Endothelial cell (in vitro differentiated cells): ENCODE measurements at regions not wholly inside any gene's neighbourhood (a gene's known extent, or its start where the extent isn't known, plus 50 kb on each side); places are given as distances from the start of the nearest gene placed in this dataset.

Experiments used
- DNase-seq: peaks from one replicate; pipeline ENCODE4 v3.0.0; 2021; ENCODE audit warnings: low spot score
- H3K27ac Mint-ChIP-seq: one replicate; pipeline ENCODE4 v1.8.0; 2021; ENCODE audit warnings: mixed read lengths, inconsistent platforms; ENCODE audit not compliant: unreplicated experiment
- H3K27me3 Mint-ChIP-seq: one replicate; pipeline ENCODE4 v1.8.0; 2021; ENCODE audit warnings: mild to moderate bottlenecking, moderate library complexity, mixed read lengths, inconsistent platforms; ENCODE audit not compliant: unreplicated experiment
- H3K36me3 Mint-ChIP-seq: one replicate; pipeline ENCODE4 v1.8.0; 2021; ENCODE audit warnings: mild to moderate bottlenecking, low read depth, mixed read lengths, inconsistent platforms; ENCODE audit not compliant: unreplicated experiment
- H3K4me1 Mint-ChIP-seq: one replicate; pipeline ENCODE4 v1.8.0; 2021; ENCODE audit warnings: mild to moderate bottlenecking, mixed read lengths, inconsistent platforms; ENCODE audit not compliant: unreplicated experiment
- H3K4me3 Mint-ChIP-seq: one replicate; pipeline ENCODE4 v1.8.0; 2021; ENCODE audit warnings: mild to moderate bottlenecking, mixed read lengths, inconsistent platforms; ENCODE audit not compliant: unreplicated experiment
- H3K9me3 Mint-ChIP-seq: one replicate; pipeline ENCODE4 v1.8.0; 2021; ENCODE audit warnings: mixed read lengths, inconsistent platforms; ENCODE audit not compliant: unreplicated experiment
- CTCF ChIP-seq: fragments of 200-600 bp; sonication (generic); IDR thresholded peaks from one replicate; pipeline ENCODE4 v1.5.0; 2021; ENCODE audit warnings: antibody characterized with exemption; ENCODE audit not compliant: unreplicated experiment

- H3K4me1 Mint-ChIP-seq, result no peaks in the 10 kb centered on the region
- no peak for TF ChIP-seq CTCF
These were observed 121.7 kb upstream of the TPM1 start for GRCh38 chr15:62920682-62921502.

GRCh38 chr15:62922514-62922913 lies 120.0 kb upstream of the TPM1 start:
- no peaks in the 10 kb centered on the region for H3K36me3 Mint-ChIP-seq
- H3K4me1 Mint-ChIP-seq, result no peaks in the 10 kb centered on the region
- DNase-seq, result no peak
- no peaks in the 10 kb centered on the region for H3K9me3 Mint-ChIP-seq
- no peak overlapping the region for H3K27ac Mint-ChIP-seq
- no peak for TF ChIP-seq CTCF
- H3K4me3 Mint-ChIP-seq, result no peak overlapping the region
- H3K27me3 Mint-ChIP-seq, result peaks cover 3% of the 10 kb centered on the region

More at GRCh38 chr15:62920682-62921502, 121.7 kb upstream of the TPM1 start:
- Mint-ChIP-seq H3K9me3 (no peaks in the 10 kb centered on the region), H3K27ac (no peak overlapping the region), H3K27me3 (peaks cover 2% of the 10 kb centered on the region), H3K36me3 (no peaks in the 10 kb centered on the region), H3K4me3 (no peak overlapping the region)
- no peak for DNase-seq

GRCh38 chr15:62925875-62926274 lies 116.7 kb upstream of the TPM1 start:
- H3K4me3 Mint-ChIP-seq, result no peak overlapping the region
- no peaks in the 10 kb centered on the region for H3K36me3 Mint-ChIP-seq
- no peaks in the 10 kb centered on the region for H3K9me3 Mint-ChIP-seq
- no peak overlapping the region for H3K27ac Mint-ChIP-seq
- H3K4me1 Mint-ChIP-seq, result no peaks in the 10 kb centered on the region
- H3K27me3 Mint-ChIP-seq, result peaks cover 3% of the 10 kb centered on the region
- DNase-seq, result no peak
- TF ChIP-seq CTCF, result no peak

GRCh38 chr15:62927196-62927595 lies 115.4 kb upstream of the TPM1 start:
- no peak overlapping the region for H3K27ac Mint-ChIP-seq
- H3K4me3 Mint-ChIP-seq, result no peak overlapping the region
- no peaks in the 10 kb centered on the region for H3K9me3 Mint-ChIP-seq
- peaks cover 1% of the 10 kb centered on the region for H3K27me3 Mint-ChIP-seq
- H3K36me3 Mint-ChIP-seq, result no peaks in the 10 kb centered on the region
- H3K4me1 Mint-ChIP-seq, result peaks cover 5% of the 10 kb centered on the region
- no peak for TF ChIP-seq CTCF
- DNase-seq, result no peak

- Mint-ChIP-seq H3K9me3 (no peaks in the 10 kb centered on the region), H3K4me3 (no peak overlapping the region), H3K36me3 (no peaks in the 10 kb centered on the region), H3K4me1 (peaks cover 5% of the 10 kb centered on the region), H3K27ac (no peak overlapping the region), H3K27me3 (peaks cover 1% of the 10 kb centered on the region)
- no peak for TF ChIP-seq CTCF
- DNase-seq, result no peak
These were observed 114.7 kb upstream of the TPM1 start for GRCh38 chr15:62927836-62928235.
